ENCODE measurements at regions not wholly inside any gene's neighbourhood (a gene's known extent, or its start where the extent isn't known, plus 50 kb on each side); places are given as distances from the start of the nearest gene placed in this dataset.

DNA sequence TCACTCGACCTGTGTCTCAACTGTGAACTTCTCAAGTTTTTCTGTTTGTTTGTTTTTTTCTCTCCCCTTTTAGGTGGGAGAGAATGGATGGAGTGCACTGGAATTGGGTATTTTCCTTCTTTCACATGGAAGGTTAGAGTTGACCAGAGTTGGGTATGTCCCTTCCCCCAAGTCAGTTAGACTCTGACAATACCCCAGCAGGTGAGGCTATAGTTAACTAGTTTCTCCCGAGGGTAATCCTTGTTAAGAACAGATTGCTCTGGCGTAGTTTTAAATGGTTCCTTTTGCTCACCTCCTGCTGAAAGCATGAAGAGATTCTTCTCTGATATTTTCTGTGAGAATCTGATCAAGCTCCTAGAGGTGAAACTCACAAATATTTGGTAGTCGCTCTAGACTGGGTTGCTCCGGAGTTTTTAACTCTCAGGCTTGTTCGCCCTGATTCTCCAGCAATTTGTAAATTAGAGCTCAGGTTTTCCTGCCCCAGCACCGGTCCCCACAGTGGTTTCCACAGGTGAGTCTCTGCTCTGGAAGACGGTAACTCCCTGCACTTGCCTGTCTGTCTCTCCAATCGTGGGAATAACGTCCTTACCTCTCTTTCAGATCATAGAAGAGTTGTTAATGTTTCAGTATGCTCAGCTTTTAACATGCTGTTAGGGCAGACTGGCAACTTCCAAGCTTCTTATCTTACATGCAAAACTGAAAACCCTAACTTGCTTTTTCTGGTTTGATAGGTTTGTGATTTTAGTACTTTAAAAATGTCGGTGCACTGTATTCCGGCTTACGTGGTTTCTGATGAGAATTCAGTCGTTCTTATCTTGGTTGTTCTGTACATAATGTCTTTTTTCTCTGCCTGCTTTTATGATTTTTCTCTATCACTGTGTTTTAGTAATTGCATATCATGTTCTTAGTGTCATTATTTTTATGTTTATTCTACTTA is 111.2 kb upstream of the HIVEP1 start (continued):
- TF ChIP-seq ESRRA (IDR thresholded peaks at IDR 0.05; ENCODE audit: borderline replicate concordance, low read depth) (peak; percentile 37; the same call in 1 of the 2 replicates), GABPA (tag; conservative IDR thresholded peaks at IDR 0.05; ENCODE audit: low read depth) (no peak), NFRKB (IDR thresholded peaks at IDR 0.05; ENCODE audit: low read depth) (no peak), POLR2A (conservative IDR thresholded peaks at IDR 0.05) (no peak), ERF (CRISPR knock-in tag; IDR thresholded peaks at IDR 0.05) (no peak), ZNF77 (CRISPR knock-in tag; IDR thresholded peaks at IDR 0.05) (no peak), KDM4B (IDR thresholded peaks at IDR 0.05; ENCODE audit: borderline replicate concordance in 2 of 2, low read depth in 1 of 2) (no peak), ZNF41 (CRISPR knock-in tag; conservative IDR thresholded peaks at IDR 0.05) (no peak), TRIM24 (IDR thresholded peaks at IDR 0.05) (peak in 1 of 2 experiments; percentile 38; a peak in 1 of 4 replicates), ZC3H8 (IDR thresholded peaks at IDR 0.05) (no peak)

DNA sequence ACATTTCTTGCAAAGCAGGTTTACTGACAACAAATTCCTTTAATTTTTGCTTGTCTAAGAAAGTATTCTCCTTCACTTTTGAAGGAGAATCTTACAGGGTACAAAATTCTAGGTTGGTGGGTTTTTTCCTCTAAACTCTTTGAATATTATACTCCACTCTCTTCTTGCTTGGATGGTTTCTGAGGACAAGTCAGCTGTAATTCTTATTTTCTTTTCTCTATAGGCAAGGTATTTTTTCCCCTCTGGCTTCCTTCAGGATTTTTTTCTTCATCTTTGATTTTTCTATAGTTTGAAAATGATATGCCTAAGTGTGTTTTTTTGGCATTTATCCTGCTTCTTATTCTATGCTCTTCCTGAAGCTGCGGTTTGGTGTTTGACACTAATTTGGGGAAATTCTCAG is 112.5 kb upstream of the HIVEP1 start:
- Histone ChIP-seq H3K9ac (ENCODE audit: insufficient read depth in 1 of 2, low read depth in 2 of 2, low read length in 2 of 2) (no peak overlapping the region), H3K36me3 (ENCODE audit: control insufficient read depth, insufficient read depth, low read length) (no peaks in the 10 kb centered on the region), H4K20me1 (replicated peaks; ENCODE audit: control insufficient read depth, insufficient read depth, low read length) (no peaks in the 10 kb centered on the region), H3K4me3 (no peak overlapping the region), H3K9me3 (replicated peaks; ENCODE audit: control insufficient read depth, insufficient read depth, low read depth, low read length) (peaks cover 16% of the 10 kb centered on the region; the same call in 1 of the 2 replicates), H3K79me2 (ENCODE audit: control insufficient read depth, insufficient read depth, low read length) (no peaks in the 10 kb centered on the region), H3K9me1 (ENCODE audit: control insufficient read depth, insufficient read depth, low read length) (no peaks in the 10 kb centered on the region), H3K27me3 (ENCODE audit: control insufficient read depth in 2 of 2, insufficient read depth in 2 of 2, low read length in 2 of 2) (no peaks in the 10 kb centered on the region), H3K4me1 (replicated peaks in 1 of 2; ENCODE audit: control insufficient read depth in 2 of 2, insufficient read depth in 2 of 2, low read length in 2 of 2) (no peaks in the 10 kb centered on the region), H2AFZ (ENCODE audit: low read depth, low read length) (no peak overlapping the region), H3K27ac (ENCODE audit: extremely low read depth, low read depth, low read length) (no peak overlapping the region), H3K4me2 (ENCODE audit: insufficient read depth, low read length) (no peak overlapping the region)
- in situ Hi-C loops (cut with MboI) = no loop called here
- ATAC-seq = no peak
- no peak for DNase-seq (ENCODE audit: extremely low read depth in 1 of 4, low spot score in 3 of 4)
- BruUV-seq (replicated peaks) = no TSS peak
- FAIRE-seq = no peak
- WGBS (ENCODE audit: insufficient coverage, low coverage, missing lambda C conversion rate) = 100% methylated on average over 1 of the region's 1 CpG
- CTCF ChIA-PET (ENCODE audit: low intra/inter-chr PET ratio) = interaction anchor here (0.6 kb wide), 1 partner anchor 179 kb away, joined by 3 read pairs; no protein-coding TSS in a partner anchor
- intact Hi-C loops (cut with micrococcal nuclease) = no loop called here
- POLR2A ChIA-PET = interaction anchor here (1.0 kb wide), 1 partner anchor 9 kb away, joined by 3 read pairs; no protein-coding TSS in a partner anchor
- TF ChIP-seq TRIM24 (IDR thresholded peaks at IDR 0.05) (peak in 1 of 2 experiments; percentile 43; a peak in 2 of 4 replicates), ZNF644 (tag; IDR thresholded peaks at IDR 0.05; ENCODE audit: low read depth) (no peak), PHB (CRISPR knock-in tag; IDR thresholded peaks at IDR 0.05) (no peak), SREBF2 (CRISPR knock-in tag; IDR thresholded peaks at IDR 0.05) (no peak), NFIX (CRISPR knock-in tag; IDR thresholded peaks at IDR 0.05; ENCODE audit: low read depth) (no peak), MEF2D (tag; conservative IDR thresholded peaks at IDR 0.05; ENCODE audit: low read depth) (no peak), CBX3 (IDR thresholded peaks at IDR 0.05; ENCODE audit: borderline replicate concordance in 1 of 2, low read length in 2 of 2) (peak in 1 of 2 experiments; percentile 74; a peak in 1 of 3 replicates), BCL6 (CRISPR knock-in tag; IDR thresholded peaks at IDR 0.05) (no peak), ZNF717 (CRISPR knock-in tag; IDR thresholded peaks at IDR 0.05) (no peak), PTBP1 (IDR thresholded peaks at IDR 0.05; ENCODE audit: low read depth, low read length) (no peak), GTF2A2 (tag; IDR thresholded peaks at IDR 0.05) (no peak), ZKSCAN1 (IDR thresholded peaks at IDR 0.05; ENCODE audit: low read depth, low read length) (no peak), EP300 (IDR thresholded peaks at IDR 0.05; ENCODE audit: low read length) (no peak), ZBTB7A (IDR thresholded peaks at IDR 0.05; ENCODE audit: borderline replicate concordance, control insufficient read depth, low read depth, low read length) (no peak)
- TF ChIP-seq, protein P1, sequence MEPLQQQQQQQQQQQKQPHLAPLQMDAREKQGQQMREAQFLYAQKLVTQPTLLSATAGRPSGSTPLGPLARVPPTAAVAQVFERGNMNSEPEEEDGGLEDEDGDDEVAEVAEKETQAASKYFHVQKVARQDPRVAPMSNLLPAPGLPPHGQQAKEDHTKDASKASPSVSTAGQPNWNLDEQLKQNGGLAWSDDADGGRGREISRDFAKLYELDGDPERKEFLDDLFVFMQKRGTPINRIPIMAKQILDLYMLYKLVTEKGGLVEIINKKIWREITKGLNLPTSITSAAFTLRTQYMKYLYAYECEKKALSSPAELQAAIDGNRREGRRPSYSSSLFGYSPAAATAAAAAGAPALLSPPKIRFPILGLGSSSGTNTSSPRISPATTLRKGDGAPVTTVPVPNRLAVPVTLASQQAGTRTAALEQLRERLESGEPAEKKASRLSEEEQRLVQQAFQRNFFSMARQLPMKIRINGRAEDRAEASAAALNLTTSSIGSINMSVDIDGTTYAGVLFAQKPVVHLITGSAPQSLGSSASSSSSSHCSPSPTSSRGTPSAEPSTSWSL (CRISPR knock-in tag; IDR thresholded peaks at IDR 0.05; ENCODE audit: borderline replicate concordance) = no peak

Measured in K562 (cell line).